ENCODE measurements at regions not wholly inside any gene's neighbourhood (a gene's known extent, or its start where the extent isn't known, plus 50 kb on each side); places are given as distances from the start of the nearest gene placed in this dataset.

DNA sequence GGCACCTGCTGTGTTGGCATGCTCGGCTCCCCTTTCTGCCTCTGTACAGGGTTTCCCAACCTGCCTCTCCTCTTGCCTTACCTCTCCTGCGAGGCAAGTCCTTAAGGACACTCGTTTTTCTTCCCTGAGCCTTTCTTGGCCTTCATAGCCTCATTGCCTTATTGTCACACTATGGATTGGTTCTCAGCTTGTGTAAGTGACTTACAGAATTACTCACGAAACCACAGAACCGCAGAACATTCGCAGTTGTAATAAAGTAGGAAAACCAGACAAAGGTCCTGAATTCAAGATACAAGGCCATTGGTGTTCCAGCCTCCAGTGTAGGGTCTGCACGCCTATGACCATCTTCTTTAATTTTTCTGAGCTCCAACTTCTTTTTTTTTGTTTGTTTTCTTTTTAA is 317.6 kb upstream of the SMIM21 start (continued):
- TF ChIP-seq, protein P1, sequence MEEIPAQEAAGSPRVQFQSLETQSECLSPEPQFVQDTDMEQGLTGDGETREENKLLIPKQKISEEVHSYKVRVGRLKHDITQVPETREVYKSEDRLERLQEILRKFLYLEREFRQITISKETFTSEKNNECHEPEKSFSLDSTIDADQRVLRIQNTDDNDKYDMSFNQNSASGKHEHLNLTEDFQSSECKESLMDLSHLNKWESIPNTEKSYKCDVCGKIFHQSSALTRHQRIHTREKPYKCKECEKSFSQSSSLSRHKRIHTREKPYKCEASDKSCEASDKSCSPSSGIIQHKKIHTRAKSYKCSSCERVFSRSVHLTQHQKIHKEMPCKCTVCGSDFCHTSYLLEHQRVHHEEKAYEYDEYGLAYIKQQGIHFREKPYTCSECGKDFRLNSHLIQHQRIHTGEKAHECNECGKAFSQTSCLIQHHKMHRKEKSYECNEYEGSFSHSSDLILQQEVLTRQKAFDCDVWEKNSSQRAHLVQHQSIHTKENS (CRISPR knock-in tag; IDR thresholded peaks at IDR 0.05), result no peak
- TF ChIP-seq HDAC2 (IDR thresholded peaks at IDR 0.05) (no peak), CHD7 (IDR thresholded peaks at IDR 0.05; ENCODE audit: low read depth, low read length) (no peak), MIER1 (IDR thresholded peaks at IDR 0.05; ENCODE audit: low read depth) (no peak), ZNF584 (CRISPR knock-in tag; IDR thresholded peaks at IDR 0.05; ENCODE audit: low read depth) (no peak)

All from K562 (cell line).